IPS-NIHi11 (cell line): ENCODE measurements at regions not wholly inside any gene's neighbourhood (a gene's known extent, or its start where the extent isn't known, plus 50 kb on each side); places are given as distances from the start of the nearest gene placed in this dataset.
A peak's percentile ranks its signal among the peaks of the same experiment; 100 is the strongest.

Experiments used
- DNase-seq: peaks from one replicate; pipeline ENCODE4 v3.0.0; 2012; ENCODE audit warnings: mixed read lengths, low spot score

GRCh38 chr11:96614101-96614500 lies 224.3 kb downstream of the JRKL start:
- DNase-seq: no peak

- no peak for DNase-seq
Observed at GRCh38 chr11:96614846-96615245, 225.0 kb downstream of the JRKL start.

GRCh38 chr11:96620464-96621044 lies 230.7 kb downstream of the JRKL start:
- DNase-seq: no peak

DNA sequence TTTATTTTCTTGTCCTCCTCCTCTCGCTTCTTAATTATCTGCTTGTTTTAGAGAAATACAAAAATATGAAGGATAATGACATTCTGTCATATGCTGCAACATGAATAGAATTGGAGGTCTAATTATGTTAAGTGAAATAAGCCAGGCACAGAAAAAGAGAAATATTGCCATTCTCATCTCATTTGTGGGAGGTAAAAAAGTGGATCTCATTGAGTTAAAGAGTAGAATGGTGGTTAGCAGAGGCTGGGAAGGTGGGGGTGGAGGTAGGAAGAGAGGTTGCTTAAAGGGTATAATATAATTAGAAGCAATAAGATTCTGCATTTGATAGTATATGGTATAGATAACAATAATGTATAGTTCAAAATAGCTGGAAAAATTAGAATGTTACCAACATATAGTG lies 231.3 kb downstream of the JRKL start:
- DNase-seq: no peak

GRCh38 chr11:96622026-96622634 lies 232.3 kb downstream of the JRKL start:
- no peak for DNase-seq

GRCh38 chr11:96624126-96624525 lies 234.3 kb downstream of the JRKL start:
- DNase-seq: no peak

DNA sequence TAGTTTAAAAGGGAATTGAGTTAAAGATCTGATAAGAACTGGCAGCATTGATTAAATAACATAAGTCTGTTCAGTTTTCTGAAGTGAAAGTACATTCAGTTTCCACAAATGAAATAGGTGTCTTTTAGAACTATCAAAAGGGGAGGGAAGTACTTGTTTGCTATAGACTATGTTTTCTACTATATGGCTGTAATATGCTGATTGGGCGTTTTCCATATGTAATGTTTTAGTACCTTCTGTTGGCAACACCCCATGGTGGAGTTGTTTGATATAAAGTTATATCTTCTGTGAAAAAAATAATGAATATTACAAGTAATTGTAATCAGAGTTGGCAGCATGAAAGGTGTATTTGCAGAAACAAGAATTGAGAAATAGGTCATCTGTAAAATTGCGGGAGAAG lies 237.6 kb downstream of the JRKL start:
- no peak for DNase-seq

GRCh38 chr11:96635655-96636054 lies 245.8 kb downstream of the JRKL start:
- no peak for DNase-seq

- no peak for DNase-seq
Observed at GRCh38 chr11:96641261-96641660, 251.4 kb downstream of the JRKL start.

GRCh38 chr11:96642583-96642982 lies 252.8 kb downstream of the JRKL start:
- DNase-seq: no peak

GRCh38 chr11:96643173-96643572 lies 253.4 kb downstream of the JRKL start:
- DNase-seq: no peak

DNA sequence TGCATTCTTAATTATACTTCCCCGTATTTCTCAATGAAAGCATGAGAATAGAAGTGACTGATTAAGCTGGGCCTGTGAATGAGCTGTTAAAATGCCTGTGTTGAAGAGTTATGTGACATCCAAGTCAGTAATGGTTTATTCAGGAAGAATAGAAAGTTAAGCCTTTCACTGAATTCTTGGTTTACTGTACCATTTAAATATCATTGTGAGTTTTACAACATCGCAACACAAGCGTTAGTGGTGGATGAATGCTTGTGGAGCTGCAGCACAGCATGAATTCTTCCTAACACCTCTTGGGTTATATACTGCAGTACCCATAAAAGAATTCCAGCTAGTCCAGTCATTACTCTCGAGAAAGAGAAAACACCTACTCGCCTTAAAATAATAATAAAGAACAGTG lies 257.8 kb downstream of the JRKL start:
- DNase-seq: no peak

DNA sequence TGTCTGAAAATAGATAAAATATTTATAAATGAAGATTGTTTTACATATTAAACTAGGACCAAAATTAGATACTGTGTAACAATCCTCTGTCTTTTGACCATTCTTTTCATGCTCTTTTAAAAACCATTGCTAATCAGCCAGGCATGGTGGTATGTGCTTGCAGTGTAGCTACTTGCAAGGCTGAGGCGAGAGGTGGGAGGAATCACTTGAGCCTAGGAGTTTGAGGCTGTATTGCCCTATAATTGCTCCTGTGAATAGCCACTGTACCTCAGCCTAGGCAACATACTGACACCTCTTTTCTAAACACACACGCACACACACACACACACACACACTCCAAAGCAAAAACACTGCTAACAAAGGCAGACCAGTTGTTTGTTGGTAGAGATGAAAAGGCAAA lies 259.2 kb downstream of the JRKL start:
- no peak for DNase-seq

DNA sequence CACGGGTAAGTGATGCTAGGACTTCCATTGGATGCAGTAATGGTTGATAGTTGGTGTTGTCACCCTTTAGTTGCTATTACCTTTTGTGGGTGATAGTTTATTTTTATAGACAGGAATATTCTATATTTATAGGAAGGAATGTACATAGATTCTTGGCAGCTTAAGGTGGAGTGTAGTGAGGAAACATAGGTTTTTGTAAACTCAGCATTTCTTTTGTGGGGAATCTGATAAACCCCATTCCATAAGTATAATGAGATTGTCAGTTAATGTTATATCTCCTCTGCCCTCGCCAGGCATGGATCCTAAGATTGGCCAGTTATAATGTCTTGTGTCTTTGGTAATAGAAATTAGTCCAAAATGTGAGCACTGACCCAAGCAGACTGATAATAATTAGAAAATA lies 262.7 kb downstream of the JRKL start:
- DNase-seq: no peak

- DNase-seq: no peak
Observed at GRCh38 chr11:96655474-96655873, 265.7 kb downstream of the JRKL start.

DNA sequence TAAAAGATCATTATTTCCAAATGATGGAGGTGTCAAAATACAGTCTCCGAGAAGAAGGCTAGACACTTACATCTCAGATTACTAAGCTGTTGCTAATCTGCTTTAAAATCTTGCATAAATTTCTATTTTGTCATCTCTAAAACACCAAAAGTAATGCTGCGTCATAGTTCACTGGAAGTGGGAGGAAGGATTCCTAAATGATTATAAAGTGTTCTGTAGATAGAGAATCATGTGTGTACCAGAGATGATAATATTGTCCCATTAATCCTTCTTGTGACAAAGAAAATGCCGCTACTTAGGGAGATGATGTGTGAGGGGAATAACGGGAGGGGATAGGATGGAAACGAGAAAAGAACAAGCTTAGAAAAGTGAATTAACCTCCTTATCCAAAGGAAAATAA lies 268.6 kb downstream of the JRKL start:
- DNase-seq: no peak

DNA sequence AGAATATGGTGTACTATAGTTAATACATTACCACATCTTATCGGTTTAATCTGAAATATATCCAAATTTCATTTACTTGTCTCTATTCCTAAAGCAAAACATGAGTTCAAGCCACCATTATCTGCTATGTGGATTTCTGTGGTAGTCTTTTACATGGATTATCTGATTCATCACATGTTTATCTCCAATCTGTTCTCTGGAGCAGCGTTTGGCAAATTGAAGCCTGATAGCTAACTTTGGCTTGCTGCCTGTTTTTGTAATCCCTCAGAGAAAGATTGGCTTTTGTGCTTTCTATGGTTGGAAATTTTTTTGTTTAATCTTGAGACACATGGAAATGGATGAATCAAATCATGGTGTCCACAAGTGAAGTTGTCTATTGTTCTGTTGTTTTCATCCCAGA lies 274.3 kb downstream of the JRKL start:
- DNase-seq: no peak

GRCh38 chr11:96680211-96681018 lies 290.6 kb downstream of the JRKL start:
- DNase-seq: no peak

DNA sequence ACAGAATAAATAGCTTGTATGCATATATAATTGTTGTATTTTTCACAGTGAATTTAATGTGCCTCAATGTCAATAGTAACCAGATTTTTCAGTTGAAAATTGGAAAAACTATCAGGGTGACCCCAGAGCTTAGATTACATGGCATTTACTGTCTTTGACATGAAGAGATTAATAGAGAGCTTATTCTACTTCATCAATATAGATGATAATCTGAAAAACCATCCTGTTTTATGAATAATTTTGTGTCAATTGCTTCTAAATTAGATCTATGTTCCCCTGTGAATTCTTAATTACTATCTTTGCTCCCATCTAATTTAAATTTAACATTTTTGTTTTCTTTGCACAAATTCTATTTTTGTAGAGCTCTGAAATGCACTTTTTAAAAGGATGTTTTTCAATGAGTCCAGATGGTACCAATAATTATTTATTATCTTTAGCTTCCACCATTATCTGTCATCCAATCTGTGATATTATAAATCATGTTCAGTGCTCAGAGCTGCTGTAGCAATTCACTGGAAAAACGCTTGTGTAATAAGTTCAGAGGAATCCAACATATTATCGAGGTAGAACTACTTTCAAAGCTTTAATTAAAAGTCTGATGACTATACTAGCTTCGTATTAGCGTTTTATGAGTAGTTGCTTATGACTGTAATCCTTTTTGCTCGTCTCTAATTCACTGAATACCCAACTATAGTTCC lies 291.4 kb downstream of the JRKL start:
- no peak for DNase-seq

DNA sequence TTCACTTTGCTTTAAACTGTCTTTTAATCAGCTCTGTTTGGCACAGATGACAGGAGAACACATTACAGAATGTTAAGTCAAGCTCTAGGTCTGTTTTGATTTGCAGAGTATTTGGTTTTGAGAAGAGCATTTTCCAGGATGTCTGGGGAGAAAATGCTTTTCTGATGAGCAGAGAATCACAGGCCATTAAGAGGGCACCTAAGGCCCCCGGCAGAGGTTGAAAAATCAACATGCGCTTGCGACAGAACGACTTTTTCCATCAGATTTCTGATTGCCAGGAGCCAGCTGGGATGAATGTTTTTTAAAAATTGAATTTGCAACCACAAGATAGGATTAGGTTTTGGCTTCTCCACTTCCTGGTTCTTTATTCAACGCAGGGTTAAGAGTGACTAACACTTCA lies 304.5 kb downstream of the JRKL start:
- DNase-seq: no peak

GRCh38 chr11:96696731-96697130 lies 306.9 kb downstream of the JRKL start:
- no peak for DNase-seq

GRCh38 chr11:96697466-96697865 lies 307.7 kb downstream of the JRKL start:
- no peak for DNase-seq

- peak; percentile 23 for DNase-seq
Observed at GRCh38 chr11:96704847-96705246, 315.0 kb downstream of the JRKL start.
